Inferior parietal cortex (tissue), 1 donor: ENCODE measurements at regions not wholly inside any gene's neighbourhood (a gene's known extent, or its start where the extent isn't known, plus 50 kb on each side); places are given as distances from the start of the nearest gene placed in this dataset.
A peak's percentile ranks its signal among the peaks of the same experiment; 100 is the strongest.
"Not testable (repeated sequence)": the region's sequence is repeated elsewhere in the genome, so short reads cannot be mapped to it uniquely, and the experiment has no call there.

Experiments used
- DNase-seq: peaks from one replicate; pipeline ENCODE4 v3.0.0-alpha.2; 2016; ENCODE audit errors: extremely low spot score

DNA sequence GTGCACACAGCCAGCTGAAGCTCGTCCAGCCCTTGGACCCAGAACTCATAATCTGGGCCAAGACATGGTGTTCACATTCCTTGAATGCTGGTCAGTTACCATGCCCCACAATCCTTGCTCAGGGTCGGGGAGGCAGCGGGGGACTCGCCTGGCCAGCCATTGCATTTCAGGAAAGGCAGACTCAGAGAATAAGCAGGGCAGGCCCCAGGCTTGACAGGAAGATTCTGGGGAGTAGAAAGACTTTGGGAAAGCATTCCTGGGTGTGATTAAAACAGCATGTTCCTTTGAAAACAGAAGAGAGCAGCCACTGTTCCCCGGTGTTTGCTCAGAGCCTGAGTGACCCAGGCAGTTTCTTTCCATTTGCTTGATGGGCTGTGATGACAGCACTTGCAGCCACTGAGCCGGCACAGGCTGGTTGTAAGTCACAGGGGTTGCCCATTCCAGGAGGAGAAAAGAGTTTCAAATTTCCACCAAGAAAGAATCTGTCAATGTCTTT, 473.7 kb downstream of the TYW1 start:
- DNase-seq, result no peak

DNA sequence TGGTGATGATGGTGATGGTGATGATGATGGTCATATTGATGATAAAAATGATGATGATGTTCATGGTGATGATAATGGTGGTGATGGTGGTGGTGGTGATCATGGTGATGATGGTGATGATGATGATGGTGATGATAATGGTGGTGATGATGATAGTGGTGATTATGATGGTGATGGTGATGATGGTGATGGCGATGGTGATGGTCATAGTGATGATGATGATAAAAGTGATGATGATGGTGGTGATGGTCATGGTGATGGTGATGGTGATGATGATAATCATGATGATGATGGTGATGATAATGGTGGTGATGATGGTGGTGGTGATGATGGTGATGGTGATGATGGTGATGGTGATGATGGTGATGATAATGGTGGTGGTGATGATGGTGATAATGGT, 478.7 kb downstream of the TYW1 start:
- DNase-seq, result no peak

DNA sequence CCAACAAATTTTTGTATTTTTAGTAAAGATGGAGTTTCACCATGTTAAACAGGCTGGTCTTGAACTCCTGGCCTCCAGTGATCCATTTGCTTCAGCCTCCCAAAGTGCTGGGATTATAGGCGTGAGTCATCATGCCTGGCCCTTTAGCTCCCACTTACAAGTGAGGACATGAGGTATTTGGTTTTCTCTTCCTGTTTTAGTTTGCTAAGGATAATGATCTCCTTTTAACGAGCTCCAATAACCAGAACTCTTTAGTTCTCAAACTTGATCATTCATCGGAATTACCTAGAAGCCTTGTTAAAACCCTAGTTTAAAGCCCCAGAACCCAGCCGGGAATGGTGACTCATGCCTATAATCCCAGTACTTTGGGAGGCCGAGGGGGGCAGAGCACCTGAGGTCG, 481.4 kb downstream of the TYW1 start:
- DNase-seq, result no peak

DNA sequence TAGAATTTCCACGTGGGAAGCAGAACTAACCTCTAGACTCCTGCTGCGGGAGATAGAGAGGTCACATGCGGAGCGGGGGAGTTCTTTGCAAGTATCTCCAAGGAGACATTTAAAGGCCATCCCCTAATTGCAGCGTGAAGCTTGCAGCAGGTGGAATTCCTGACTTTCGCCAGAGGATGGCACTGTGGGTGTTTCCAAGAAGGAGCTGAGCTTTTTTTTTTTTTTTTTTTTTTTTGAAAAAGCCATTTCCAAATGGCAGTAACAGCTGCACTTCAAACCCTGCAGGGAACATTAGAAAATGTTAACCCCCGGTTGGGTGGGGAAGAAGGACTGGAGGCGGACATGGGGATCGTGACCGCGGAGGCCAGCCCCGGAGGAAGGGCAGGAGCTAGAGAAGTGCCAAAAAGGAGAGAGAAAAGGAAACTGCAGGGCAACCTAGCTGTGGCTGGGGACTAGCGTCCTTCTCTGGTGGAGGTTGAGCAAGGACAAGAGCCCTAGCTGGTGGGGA, 487.7 kb downstream of the TYW1 start:
- peak; percentile 77 for DNase-seq

DNA sequence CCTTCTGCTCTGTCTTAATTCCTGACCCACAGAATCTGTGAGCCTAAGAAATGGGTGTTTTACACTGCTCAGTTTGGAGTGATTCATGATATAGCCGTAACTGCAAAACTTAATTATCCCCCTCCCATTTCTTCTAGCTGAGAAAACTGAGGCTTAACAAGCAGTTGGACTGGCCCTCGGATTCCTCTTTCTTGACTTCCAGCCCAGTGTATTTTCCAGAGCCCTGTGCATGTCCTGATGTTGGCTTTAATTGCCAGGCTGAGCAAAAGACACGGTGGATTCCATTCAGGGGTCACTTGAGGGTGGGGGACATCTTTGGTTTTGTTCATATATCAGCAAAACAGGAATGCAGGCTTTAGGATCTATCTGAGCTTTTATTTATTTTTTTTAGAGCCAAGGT, 489.8 kb downstream of the TYW1 start:
- no peak for DNase-seq

DNA sequence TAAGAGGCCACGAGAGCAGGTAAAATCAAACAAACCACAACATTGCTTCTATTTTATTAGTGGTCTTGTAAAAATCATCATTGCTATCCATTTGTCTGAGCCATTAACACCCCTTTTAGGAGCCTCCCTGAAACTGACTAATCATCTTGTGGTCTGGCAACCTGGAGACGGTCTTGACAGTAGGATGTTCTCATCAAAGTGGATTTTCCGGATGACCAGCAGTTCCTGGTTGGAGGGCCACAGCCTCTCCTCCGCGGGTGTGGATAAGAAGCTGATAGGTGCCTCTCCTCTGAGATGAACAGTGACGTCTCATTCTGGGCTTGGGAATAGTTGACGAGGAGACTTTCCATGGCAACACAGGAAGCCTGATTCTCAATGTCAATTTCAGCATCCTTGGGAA, 490.7 kb downstream of the TYW1 start:
- no peak for DNase-seq

DNA sequence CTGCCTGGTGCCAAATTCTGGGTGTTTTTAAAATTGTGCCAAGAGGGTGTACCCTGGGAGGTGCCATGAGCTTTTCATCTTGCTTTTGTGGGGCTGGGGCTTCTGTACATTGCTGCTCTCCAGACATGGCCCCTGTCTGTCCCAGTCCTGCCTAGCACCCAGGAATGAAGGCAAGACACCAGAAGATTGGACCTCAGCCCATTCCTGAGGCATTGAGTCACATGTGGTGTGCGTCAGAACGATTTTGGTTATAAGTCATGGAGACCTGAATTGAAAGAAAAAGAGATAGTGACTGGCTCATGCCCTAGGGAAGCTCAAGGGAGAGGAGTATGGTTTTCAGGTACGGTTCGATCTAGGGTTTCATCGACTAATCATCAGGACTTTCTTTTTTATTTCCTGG, 493.2 kb downstream of the TYW1 start:
- DNase-seq, result no peak

DNA sequence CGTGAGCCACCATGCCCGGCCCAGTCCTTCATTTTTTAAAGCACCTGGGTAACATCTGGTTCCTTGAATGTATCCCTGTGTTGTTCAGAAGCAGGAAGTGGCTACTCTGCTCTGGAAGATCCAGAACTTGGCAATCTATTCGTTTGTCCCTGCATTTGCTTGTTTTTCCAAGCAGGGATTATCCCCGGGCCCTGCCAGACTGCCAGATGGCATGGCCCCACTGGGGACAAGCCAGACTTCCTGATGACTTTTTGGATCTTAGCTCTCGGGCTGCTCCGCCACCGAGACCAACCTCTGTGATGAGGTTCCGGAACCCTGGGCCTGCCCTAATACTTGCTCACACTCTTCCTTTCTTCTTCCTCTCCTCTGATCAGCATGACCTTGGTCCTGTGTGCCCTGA, 496.7 kb downstream of the TYW1 start:
- DNase-seq, result no peak

DNA sequence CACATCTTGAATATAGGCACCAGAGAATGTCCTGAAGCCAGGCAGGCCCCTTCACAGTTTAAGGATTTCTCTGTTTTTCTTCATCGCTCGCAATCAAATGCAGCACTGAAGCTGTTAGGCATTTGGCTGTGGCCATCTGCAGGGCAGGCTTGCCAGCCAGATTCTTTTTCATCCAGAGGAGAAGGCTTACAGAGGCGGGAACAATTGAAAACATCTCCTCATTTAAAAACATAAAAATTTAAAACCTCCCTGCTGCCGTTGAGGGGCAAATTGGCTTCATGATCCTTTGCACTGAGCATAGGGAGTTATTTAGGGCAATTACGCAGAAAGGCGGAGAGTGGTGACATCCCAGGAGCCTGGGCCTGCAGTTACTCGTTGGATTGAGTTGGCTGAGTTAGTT, 500.0 kb downstream of the TYW1 start:
- DNase-seq, result no peak

DNA sequence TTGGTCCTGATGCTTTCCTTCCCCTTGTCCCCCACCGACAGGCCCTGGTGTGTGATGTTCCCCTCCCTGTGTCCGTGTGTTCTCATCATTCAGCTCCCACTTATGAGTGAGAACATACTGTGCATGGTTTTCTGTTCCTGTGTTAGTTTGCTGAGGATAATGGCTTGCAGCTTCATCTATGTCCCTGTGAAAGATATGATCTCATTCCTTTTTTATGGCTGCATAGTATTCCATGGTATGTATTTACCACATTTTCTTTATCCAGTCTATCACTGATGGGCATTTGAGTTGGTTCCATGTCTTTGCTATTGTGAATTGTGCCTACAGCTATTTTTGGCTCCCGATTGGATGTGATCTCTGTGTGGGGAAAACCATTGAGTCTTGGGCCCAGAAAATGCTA, 501.3 kb downstream of the TYW1 start:
- not testable (repeated sequence) for DNase-seq

DNA sequence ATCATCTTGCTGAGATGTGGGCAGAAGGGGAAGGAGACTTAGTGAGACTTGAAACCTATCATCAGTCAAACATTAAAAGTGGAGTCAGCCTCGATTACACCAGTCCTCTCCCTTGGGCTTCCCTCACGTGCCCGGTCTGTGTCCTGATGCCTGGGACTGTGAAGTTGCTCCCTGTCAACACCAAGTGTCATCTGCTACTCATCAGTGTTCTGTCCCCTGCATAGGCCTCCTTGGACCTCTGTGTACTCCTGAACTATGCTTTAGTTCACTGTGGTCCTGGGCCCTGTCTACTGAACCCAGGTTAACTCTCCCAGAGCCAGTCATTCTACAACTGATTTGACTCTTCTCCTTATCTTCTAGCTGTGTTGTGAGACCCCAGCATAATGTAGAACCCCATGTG, 506.3 kb downstream of the TYW1 start:
- DNase-seq, result no peak

DNA sequence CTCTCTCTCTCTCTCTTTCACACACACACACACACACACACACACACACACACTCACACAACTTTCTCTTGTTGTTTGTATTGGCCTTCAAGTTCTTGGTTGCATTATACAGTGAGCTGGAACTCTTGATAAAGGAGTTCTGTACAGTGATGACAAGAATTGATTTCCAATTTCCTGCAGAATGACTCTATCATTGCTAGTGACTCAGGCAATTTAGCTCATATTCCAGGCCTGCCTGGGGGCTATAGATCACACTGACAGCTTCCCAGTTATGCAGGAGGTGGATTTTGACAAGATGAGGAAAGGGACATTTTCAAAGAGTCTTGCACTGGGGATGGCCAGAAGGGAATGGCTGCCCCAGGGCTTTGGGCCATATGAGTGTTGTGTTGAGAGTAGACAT, 508.8 kb downstream of the TYW1 start:
- DNase-seq, result no peak

DNA sequence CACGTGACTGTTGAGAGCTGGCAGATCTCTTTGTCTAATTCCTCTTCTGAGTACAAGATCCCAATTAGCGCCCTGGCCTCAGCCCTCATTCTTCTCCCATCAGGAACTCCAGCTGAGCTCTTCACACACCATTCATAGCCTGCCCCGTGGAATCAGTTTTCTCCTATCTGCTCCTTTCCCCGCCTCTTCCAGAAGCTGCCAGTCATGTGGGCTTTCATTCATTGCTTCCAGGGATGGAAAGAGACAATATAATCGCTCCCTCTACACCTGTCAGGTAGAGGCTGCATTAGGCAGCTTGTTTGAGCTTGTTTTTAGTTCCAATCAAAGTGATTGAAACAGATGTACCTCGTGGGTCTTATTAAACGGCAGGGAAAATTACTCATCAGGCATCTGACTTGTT, 515.8 kb downstream of the TYW1 start:
- no peak for DNase-seq

DNA sequence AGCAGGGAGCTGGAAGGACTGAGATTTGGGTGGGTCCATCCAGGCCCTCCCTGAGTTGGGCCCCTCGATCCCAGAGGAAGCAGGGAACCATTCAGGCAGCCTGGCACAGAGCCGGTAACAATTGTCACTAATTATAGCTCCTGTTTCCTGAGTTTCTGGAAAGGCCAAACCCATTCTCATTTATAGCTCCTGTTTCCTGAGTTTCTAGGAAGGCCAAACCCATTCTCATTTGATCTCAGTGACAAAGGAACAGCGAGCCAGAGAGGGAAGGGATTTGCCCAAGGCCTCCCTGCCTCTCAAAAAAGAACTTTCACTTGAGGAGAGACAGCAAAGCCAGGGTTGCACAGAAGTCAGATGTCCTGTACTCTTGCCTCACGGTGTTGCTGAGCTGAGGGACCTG, 521.9 kb downstream of the TYW1 start:
- DNase-seq, result no peak

DNA sequence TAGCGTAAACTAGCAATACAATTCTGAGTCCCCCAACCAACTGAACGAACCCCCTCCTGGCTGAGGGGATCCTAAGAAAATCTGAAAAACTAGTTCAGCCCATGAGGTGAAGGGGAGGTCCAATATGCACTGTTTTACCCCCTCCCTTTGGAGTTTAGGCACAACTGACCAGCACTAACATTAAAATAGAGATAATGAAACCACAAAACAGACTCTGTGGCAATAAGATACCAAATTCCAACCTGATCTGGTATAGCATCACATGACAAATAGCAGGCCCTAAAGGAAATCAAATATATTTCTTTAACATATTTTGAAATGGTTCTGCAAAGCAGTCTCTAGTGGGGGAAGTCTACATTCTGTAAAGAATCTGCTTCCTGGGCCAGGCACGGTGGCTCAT, 522.5 kb downstream of the TYW1 start:
- no peak for DNase-seq

DNA sequence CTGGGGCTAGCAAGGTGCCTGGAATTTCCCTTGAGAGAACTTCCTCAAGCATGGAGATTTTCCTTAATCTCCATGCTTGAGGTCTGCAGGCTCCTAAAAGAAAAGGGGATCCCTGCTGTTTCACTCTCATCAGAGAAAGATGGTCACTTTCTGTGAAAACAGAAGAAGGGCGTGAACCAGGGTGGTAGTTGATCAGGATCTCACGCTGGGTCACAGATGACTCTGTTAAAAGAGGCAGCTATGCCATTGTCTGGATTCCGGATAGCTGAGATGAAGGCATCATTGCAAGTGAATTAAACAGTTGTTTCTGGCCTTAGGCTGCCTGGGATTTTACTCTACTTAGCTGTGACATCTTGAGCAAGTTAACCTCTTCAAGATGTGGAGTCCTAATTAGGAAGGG, 525.9 kb downstream of the TYW1 start:
- no peak for DNase-seq

DNA sequence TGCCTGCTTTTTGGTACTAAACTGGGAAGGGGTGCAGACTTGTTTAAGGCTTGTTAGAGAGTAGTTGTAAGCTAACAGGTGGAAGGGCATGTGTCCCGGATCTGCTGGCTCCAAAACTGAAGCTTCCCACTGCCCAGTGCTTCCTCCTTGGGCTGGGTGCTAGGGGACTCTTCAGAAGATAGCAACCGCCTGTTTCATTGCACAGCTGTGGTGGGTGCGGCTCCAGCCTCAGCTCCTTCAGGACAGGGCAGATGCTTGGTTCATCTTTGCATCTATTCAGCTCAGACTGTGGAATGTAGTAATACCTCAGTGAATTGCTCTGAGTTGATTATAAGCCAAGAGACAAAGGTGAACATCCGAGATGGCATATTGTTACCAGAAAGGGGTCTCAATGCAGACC, 527.1 kb downstream of the TYW1 start:
- DNase-seq, result no peak

DNA sequence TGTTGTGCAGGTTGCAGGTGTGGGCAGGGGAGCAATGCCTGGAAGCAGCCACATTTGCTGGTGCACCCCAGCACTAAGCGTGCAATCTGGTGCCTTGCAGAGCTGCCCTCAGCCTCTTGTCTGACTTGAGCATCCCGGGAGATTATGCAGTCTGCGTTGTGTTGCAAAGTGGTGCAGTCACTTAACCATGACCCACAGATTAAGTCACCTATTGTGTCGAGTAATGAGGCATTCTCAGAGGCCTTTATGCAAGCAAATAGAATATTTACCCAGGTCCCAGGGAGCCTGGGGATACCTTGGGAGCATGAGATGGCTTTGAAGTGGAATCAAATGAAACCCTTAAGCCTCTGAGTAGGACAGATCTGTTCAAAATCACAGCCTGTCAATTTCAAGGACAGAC, 529.0 kb downstream of the TYW1 start:
- DNase-seq, result no peak

DNA sequence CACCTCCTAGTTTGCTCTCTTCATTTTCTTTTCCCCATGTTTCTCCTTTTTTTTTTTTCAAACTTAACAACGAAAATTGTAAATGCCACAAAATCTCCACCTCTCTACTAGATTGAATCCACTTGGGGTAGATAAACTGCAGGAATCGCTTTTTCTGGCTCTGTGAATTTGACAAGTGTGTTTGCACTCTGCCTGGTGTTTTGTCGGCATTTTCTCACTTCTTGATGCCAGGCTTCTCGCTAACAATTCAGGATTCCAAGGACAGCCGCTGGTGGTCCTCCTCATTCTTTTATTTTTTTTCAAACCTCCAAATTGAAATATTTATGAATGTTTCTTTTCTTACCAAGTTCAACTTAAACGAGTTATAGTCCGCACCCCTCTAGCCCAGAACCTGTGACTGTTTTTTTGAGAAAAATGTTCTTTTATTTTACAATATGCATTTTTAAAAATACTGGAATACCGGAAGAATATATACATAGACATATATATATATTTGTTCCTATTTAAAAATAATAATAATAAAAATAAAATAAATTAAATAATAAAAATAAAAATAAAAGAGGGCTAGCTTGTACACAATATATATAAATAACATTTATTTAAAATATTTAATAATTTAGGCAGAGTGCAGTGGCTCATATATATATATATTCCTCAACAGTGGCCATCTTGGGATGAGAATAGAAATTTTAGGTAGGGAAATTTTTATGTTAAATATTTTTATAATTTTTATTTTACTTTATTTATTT, 538.8 kb downstream of the TYW1 start:
- DNase-seq, result no peak

DNA sequence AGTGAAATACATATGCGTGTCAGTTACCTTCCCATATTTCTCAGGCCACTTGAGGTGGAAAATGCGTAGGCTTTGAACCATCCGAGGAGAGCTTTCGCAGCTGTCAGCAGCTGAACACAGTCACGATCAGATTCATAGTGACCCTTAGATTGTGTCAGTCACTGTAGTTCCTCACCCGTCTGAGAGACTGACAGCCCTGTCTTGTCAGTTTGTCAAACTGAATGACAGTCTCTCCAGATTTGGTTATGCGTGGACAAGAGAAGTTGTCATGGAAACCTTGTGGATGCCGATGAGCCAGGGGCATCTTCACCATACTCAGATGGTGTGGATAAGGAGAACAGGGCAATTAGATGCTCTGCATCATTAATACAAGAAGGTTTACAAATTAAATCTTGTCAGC, 546.3 kb downstream of the TYW1 start:
- DNase-seq, result no peak

DNA sequence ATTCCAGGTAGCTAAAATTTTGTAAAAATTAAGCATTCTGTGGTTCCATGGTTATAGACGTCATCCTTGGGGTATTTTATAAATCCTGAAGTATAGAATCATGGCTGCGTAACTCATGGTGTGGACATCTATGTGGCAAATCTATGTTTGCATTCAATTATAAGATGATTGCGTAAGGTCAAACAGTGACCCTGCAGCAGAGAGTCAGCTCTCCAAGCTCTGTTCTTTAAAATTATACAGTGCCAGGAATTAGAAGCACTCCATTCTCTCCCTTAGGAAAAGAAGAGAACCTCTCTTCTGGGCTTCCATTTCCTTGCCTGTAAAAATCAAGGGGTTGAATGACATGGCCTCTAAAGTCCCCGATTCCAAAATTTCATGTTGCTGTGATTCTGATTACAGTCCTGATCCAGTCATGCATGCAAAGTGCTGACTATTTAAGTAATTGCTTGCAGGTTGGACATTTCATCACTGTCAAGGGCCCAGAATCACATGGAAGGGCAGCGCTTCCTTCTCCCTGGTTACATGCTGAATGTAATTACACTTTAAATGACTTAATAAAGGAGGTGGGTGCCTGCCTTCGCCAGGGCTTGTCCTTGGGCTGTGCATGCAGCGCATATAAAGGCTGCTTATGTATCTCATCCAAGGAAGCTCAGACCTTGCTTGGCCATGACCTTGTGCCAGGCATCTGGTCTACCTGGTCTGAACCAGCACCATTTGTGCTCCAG, 550.7 kb downstream of the TYW1 start:
- DNase-seq, result no peak

DNA sequence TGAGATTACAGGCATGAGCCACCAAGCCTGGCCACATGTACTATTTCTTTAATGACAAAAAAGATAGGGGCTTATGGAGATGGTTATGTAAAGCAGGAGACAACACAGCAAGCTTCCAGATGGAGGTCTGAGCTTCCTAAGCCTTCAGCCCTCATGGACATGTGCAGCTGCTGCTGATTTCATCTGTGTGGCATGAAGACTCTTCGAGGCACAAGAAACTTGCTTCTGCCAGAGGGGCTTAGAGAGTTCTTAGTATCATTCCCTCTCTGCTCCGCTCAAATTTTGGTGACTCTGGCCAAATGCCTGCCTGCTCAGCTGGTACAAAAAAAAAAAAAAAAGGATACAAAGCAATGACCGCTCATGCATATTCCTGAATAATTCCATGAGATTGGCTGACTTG, 552.5 kb downstream of the TYW1 start:
- DNase-seq, result no peak

DNA sequence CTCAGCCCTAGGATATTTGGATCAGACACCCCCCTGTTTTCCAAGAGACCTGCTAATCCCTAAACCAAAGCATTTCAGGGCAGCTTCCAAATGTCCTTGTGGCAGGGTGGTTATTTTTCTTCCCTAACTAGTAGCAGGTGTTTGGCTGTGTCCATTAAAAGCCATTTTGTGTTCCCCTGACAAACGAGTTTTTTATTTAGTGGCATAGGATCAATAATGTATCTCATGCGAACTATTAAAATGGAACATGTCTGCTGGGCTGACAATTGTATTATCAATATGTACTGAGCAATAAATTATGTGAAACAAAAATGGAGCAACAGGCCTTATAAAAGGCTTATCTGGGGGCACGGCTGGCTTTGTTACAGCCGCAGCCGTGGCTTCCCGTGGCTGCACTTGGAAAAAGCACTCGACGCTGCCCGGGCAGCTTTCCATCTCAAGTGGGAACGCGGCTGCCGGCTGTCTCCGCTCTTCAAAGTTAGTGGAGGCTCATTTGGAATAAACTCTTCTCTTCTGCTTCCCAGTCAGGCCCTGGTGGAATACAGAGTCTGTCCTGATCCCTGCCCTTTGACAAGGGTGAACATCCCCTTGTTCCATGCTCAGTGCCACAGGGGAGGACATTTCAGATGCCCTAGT, 554.3 kb downstream of the TYW1 start:
- no peak for DNase-seq
